GM21515 (cell line): ENCODE measurements at regions not wholly inside any gene's neighbourhood (a gene's known extent, or its start where the extent isn't known, plus 50 kb on each side); places are given as distances from the start of the nearest gene placed in this dataset.
"Not testable (repeated sequence)": the region's sequence is repeated elsewhere in the genome, so short reads cannot be mapped to it uniquely, and the experiment has no call there.

Source experiments
- ATAC-seq: cut with Tn5 transposase; IDR thresholded peaks from one replicate; pipeline ENCODE4 v1.9.1; 2021; ENCODE audit not compliant: unreplicated experiment

DNA sequence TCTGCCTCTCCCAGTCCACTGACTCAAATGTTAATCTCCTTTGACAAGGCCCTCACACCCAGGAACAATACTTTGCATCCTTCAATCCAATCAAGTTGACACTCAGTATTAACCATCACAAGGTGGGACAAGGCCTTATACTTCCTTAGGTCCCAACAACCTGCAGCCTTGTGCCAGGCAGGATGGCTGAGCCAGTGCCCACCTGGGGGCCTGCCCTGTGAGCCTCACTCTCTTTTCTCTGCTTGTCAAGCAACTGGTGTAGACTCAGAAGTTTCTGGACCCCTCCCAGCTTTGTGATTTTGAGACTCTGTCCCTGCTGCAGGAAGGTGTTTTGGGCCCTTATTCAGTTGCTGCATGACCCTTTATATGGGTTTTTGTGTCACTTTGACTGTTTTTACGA is 310.0 kb upstream of the C1orf174 start:
- no peak for ATAC-seq

GRCh38 chr1:4212796-4213195 is 312.7 kb upstream of the C1orf174 start:
- ATAC-seq: no peak

DNA sequence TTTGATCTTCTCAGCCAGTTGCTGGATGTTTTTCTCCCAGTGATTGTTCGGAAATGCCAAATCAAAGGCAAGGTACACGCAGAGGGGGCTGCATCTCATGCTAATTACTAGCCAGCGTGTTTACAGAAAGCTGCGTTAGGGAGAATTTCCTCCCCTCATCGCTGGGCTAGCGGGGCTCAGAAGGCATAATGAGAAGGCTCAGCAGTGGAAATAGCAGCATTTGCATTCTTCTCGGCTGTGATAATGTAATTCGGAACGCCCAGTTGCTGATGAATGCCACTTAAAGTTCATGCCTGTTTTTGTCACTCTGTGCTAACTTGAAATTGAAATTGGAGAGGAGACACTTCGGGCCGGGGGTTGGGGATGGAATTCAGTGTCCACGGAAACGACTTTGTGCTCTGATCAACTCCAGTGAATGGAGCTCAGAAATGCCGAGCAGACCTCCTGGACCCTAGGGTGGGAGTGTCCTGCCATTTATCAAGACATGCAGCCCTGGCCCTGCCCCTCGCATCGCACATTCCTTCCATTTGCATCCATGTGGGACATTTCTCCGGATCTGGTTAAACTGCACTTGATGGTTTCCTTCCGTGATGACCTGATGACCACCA is 313.4 kb upstream of the C1orf174 start:
- no peak for ATAC-seq

DNA sequence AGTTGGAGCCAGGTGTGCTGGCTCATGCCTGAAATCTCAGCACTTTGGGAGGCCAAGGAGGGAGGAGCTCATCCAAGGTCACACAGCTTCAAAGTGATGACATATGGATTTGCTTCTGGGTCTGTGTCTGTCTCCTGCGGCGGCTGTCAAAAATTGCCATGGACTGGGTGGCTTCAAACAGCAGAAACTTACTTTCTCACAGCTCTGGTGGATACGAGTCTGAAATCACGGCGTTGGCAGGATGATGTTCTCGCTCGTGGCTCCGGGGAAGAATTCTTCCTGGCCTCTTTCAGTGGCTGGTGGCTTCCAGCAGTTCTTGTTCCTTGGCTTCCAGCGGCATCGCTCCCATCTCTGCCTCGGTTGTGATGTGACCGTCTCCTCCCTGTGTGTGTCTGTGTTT is 314.8 kb upstream of the C1orf174 start:
- no peak for ATAC-seq

- no peak for ATAC-seq
These were observed 315.3 kb upstream of the C1orf174 start for GRCh38 chr1:4215391-4215790.

DNA sequence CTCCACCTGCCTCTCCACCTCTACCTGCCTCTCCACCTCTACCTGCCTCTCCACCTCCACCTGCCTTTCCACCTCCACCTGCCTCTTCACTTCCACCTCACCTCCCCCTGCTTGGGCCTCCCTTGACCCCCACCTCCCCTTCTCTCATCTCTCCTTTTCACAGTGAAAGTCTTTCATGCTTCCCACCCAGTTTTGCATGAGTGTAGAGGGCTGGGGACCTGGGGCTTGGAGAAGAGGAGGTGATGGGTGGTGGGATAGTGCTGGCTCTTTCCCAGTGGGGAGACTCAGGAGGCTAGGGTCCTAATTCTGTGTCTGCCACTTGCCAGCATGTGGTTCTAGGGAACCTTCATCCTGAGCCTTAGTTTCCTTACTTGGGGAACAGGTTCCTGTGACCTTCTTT is 316.2 kb upstream of the C1orf174 start:
- ATAC-seq: no peak

DNA sequence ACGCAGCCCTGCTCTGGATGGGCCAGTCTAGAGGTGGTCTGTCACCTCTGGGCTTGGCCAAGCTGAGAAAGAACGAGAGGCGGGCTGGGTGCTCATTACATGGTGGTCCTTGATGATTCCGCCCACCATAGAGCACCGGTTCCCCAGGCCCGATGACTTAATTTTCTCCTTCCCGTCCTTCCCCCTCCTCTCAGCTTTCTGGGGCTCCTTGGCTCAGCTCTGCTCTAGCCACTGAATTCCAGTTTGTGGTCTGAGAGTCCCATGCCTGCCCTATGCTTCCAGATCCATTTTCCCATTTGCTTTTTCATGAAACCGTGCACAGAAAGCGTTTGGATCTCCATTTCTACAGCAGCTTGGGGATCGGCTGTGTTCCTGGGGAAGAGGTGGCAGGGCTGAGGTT is 318.5 kb upstream of the C1orf174 start:
- ATAC-seq: no peak

DNA sequence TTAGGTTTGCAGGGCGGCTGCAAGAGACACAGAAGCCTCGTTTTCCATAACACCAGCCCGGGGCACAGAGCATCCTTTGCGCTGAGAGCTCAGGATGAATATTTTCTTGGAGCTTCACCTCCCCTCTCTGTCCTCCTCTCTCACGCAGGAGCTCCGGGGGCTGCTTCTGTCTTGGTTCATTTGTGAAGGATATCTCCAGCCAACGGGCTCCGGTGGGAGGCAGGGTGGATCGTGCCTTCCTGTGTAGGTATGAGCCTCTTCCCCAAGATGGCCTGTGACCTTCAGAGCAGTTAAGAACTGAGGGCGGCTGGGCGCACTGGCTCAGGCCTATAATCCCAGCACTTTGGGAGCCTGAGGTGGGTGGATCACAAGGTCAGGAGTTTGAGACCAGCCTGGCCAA is 319.0 kb upstream of the C1orf174 start:
- ATAC-seq: no peak

DNA sequence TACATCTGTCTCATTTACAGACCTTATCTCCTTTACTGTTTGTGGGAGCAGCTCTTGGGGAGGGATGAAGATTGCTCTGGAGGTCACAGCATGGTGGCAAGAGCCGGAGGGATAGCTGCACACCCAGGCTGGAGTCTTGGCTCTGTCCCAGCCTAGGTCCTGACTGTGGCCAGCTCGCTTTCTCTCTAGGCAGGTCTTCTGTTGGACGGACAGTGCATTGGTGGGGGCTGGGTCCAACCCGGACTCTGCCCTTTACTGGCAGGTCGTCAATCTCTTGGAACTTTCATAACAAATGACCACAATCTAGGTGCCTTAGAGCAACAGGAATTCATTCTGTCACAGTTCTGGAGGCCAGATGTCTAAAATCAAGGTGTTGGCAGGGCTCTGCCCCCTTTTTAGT is 319.8 kb upstream of the C1orf174 start:
- ATAC-seq: no peak

DNA sequence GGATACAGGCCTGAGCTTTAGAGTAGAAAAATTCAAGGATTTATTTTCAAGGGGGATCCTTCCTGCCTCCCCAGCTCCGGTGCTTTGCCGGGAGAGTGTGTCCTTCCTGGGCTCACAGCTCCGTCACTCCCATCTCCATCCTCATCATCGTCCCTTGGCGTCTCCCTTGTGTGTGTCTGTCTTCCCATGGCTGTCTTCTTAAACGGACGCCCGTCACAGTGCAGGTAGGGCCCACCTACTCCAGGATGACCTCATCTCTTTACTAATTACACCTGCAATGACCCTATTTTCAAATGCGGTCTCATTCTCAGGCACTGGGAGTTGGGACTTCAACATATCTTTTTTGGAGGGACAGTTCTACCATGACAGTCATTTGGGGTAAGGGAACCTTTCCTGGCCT is 320.3 kb upstream of the C1orf174 start:
- ATAC-seq: no peak

- no peak for ATAC-seq
These were observed 321.0 kb upstream of the C1orf174 start for GRCh38 chr1:4221107-4221506.

DNA sequence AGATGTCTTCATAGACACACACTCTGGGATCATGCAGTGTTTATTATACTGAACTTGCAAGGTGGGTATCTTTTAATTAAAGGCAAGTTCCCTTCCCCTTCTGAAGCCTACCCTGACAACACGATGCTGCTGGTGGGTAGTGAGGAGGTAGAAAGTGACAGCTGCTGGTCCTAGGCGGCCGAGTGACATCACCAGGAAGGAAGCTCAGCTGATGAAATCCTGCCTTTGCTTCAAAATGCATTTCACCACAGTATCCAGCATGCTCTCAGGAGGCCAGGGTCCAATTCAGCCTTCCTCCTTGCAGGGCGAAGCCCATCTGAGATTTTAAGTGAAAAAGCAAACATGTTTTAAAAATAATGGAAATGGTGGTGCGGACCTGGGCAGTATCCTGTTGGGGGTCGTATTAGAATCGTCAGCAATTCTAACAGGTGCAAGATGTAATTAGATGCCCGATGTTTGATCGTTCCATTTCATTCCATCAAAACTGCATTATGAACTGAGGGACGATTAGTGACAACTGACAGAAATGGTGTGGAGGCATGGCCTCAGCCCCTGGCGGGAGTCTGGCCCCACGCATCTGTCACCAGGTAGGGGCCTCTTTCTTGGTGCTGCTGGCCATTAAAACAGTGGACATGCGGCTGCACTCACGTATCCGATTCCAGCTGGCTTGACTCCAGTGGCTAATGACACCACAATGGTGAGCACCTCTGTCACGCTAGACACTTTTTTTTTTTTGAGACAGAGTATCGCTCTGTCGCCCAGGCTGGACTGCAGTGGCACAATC is 324.8 kb upstream of the C1orf174 start:
- ATAC-seq: no peak

DNA sequence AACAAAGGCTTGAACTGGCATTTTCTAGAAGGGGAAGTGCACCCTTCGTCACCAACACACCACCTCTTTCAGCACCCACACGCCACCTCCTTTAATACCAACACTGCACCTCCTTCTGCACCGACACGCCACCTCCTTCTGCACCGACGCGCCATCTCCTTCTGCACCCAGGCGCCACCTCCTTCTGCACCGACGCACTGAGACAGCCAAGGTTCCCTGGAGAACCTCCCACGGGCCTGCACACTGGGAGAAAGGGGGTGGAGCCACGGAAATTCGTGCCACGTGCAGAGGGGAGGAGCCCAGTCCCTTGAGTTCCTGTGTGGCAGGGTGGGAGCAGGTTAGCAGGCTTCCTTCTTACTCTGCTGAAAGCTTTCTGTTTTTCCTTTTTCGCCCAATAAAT is 327.9 kb upstream of the C1orf174 start:
- no peak for ATAC-seq

- no peak for ATAC-seq
These were observed 353.9 kb upstream of the C1orf174 start for GRCh38 chr1:4253935-4254334.

GRCh38 chr1:4256351-4256750 is 356.3 kb upstream of the C1orf174 start:
- no peak for ATAC-seq

DNA sequence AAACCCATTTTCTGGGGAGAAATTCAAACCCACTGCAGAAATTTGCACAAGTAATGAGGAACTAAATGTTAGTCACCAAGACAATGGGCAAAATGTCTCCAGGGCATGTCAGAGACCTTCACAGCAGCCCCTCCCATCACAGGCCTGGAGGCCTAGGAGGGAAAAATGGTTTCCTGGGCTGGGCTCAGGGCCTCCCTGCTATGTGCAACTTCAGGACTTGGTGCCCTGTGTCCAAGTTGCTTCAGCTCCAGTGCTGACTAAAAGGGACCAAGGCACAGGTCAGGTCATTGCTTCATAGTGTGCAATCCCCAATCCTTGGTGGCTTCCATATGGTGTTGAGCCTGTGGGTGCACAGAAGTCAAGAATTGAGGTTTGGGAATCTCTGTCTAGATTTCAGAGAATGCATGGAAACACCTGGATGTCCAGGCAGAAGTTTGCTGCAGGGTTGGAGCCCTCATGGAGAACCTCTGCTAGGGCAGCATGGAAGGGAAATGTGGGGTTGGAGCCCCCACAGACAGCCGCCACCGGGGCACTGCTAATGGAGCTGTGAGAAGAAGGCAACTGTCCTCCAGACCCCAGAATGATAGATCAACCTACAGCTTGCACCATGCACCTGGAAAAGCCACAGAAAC is 358.2 kb upstream of the C1orf174 start:
- ATAC-seq: not testable (repeated sequence)

DNA sequence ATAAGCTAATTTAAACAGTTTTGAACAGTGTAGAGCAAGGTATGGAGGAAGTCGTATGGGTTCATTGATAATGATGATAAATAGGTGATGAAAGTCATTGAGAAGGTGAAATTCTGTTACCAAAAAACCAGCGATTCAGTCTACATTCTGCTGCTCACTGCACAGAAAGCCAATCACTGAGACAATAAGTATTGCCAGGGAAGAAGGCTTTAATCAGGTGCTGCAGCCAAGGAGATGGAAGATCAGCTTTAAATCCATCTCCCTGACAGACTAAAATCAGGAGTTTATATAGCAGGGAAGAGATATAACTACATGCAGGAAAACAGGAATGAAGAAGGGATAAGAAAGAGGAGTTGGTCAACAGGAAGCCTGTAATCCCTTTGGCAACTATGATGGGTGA is 361.3 kb upstream of the C1orf174 start:
- ATAC-seq: no peak

DNA sequence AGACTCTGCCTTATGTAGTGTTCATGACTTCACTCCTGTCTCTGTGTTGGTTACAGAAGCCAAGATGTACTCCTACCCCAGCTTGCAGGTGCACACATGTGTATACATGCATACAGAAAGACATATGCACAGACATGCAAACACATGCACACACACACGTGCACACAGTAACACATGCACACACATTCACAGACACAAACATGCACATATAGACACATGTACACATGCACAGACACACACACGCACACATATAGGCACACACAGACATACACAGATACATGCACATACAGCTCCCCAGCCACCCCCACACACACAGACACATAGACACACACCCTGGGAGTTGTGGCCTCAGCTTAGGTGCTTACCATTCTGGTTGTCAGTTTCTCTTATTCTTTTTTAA is 362.6 kb upstream of the C1orf174 start:
- ATAC-seq: no peak

DNA sequence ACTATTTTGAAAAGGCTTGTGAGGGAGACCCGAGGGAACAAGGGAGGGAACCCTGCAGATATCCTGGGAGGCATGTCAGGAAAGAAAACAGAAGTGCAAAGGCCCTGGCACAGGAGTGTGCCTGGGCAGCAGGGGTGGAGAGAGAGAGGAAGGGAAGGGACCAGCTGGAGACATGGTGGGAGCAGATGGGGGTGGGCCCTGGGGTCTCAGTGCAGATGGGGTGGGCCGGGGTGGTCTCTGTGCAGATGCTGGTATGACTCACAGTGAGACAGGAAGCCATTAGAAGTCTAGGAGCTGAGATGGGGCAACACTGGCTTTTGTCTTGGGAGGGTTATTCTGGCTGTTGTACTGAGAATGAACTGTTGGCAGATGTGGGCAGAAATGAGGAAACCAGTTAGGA is 363.6 kb upstream of the C1orf174 start:
- no peak for ATAC-seq

DNA sequence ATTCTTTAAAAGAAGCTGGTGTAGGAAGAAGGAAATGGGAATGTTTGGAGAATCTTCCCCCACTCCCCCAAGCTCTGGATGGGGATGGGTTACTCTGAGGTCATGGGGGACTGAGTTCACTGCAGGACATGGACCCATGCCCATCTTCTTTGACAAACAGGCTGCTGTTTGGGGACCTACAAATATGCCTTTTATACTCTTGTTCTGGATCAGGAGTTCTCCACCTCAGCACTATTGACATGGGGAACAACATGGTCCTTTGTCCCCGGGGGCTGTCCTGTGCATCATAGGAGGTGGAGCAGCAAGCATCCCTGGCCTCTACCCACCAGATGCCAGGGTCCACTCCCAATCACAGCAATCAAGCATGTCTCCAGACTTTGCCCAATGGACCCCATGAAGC is 365.8 kb upstream of the C1orf174 start:
- ATAC-seq: no peak

GRCh38 chr1:4267381-4268261 is 367.5 kb upstream of the C1orf174 start:
- ATAC-seq: peak; percentile 84
